ENCODE measurements at regions not wholly inside any gene's neighbourhood (a gene's known extent, or its start where the extent isn't known, plus 50 kb on each side); places are given as distances from the start of the nearest gene placed in this dataset.

GRCh38 chr6:151701911-151702562 is 105.4 kb upstream of the ESR1 start:
- DNase-seq = no peak

GRCh38 chr6:151702851-151703658 is 104.4 kb upstream of the ESR1 start:
- peak in 1 of 3 donors; percentile 18 for DNase-seq

DNA sequence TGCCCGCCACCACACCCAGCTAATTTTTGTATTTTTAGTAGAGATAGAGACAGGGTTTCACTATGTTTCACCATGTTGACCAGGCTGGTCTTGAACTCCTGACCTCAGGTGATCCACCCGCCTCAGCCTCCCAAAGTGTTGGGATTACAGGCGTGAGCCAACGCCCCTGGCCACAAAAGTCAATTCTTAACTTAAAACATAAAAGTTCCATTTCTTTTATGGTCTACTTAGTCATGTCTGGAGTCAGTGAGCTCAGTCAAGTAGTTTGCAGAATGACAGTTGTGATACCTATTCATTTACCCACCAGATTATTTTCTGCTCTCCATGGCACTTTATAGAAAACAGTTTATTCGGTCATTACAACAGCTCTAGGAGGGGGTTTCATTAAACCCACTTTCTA is 103.1 kb upstream of the ESR1 start:
- no peak for DNase-seq

DNA sequence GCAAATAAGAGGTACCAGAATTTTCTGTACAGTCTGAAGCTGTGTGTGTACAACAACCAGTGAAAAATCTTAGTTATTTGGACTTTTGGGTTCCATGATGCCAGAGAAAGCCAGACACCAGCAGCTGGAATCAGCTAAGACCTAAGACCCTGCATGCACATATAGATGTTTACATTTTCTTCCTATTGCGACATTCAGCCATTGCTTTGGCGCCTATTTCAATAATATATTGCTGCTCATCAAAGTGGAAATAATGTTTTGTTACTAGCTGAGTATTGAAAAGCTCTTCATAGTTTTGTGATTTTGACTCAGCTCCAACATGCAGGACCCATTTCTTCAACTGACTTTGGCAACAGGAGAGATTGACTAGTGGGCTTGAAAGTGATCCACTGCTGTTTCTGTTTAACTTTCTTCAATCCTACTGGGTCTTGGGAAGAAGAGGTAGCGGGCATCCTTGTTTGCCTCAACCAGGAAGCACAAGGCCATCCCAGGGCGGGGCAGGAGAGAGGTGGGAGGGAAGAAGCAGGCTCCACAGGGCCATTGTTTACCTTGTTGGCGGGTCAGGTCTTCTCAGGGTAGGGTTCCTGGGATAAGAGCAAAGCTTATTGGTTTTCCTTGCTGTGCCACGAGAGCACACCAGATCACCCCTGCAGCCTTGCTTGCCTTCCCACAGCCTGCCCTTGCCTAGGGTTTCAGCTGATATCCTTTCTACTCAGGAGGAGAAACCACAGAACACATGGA is 101.3 kb upstream of the ESR1 start:
- DNase-seq = no peak

DNA sequence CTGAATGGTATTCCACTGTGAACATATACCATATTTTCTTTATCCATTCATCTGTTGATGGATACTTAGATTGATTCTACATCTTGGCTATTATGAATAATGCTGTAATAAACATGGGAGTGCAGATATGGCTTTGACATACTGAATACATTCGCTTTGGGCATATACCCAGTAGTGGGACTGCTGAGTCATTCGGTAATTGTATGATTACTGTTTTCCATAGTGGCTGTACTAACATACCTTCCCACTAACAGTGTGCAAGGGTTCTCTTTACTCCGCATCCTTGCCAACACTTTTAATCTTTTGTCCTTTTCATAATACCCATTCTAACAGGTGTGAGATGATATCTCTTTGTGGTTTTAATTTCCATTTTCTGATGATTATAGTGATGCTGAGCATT is 98.2 kb upstream of the ESR1 start:
- no peak for DNase-seq

DNA sequence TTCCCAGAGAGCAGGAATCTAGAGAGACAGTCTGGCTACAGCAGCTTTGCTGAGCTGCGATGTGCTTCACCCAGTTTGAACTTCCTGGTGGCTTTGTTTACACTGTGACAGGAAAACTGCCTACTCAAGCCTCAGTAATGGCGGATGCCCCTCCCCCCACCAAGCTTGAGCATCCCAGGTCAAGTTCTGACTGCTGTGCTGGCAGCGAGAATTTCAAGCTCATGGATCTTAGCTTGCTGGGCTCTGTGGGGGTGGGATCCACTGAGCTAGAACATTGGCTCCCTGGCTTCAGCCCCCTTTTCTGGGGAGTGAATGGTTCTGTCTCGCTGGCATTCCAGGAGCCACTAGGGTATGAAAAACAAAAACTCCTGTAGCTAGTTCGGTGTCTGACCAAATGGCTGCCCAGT is 91.0 kb upstream of the ESR1 start:
- no peak for DNase-seq

DNA sequence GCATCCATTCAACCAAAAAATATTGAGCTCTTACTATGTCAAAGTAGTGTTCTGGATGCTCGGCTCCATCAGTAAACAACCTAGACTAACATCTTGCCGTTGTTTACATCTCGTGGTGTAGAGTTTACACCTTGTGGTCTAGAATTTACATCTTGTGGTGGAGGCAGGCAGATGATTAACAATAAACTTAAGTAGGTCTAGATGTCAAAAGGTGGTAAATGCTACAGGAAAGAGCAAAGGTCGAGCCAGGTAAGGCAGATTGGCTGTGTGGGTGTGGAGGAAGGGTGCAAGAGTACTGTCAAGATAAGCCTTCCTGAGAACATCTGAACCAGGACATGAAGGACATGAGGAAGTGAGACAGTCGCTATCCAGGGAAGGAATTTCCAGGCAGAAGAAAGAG is 88.4 kb upstream of the ESR1 start:
- no peak for DNase-seq

GRCh38 chr6:151721146-151721545 is 86.3 kb upstream of the ESR1 start:
- peak in 1 of 3 donors; percentile 14 for DNase-seq

DNA sequence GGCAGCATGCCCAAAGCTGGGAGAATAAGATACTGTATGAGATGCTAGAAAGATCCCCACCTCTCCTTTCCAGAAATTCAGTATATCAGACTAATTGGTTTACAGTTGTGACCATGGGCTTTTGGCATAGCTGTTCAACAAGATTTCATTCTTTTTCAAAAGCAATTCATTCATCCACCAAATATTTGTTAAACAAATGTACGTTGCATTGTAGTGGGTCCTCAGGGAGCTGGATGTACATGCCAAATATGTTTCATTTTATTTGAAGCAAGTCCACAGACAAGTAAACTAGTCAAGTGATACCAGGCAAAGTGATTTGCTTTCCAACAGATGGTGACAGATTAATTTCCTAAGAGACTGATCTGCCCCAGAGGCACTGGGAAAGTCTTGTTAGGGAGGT is 85.8 kb upstream of the ESR1 start:
- peak in 1 of 3 donors; percentile 30 for DNase-seq

DNA sequence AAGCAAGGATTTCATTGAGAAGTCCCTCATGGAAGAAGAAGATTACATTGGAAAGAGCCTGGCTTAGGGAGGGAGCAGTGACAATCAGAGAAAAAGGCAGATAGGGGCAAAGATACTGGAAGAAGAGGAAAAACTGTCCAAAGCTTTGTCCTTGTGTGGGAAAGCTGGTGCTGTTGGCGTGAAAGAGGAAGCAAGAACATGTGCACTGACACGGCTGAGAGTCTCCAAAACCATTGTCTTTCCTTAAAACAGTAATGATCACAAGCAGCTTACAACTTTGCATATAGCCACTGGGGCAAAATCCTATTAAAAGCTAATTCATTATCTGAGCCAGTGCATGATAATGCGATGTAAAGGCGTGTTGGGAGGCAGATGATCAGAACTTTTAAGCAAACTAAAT is 85.1 kb upstream of the ESR1 start:
- DNase-seq = no peak

- no peak for DNase-seq
Observed at GRCh38 chr6:151723152-151723551, 84.3 kb upstream of the ESR1 start.

DNA sequence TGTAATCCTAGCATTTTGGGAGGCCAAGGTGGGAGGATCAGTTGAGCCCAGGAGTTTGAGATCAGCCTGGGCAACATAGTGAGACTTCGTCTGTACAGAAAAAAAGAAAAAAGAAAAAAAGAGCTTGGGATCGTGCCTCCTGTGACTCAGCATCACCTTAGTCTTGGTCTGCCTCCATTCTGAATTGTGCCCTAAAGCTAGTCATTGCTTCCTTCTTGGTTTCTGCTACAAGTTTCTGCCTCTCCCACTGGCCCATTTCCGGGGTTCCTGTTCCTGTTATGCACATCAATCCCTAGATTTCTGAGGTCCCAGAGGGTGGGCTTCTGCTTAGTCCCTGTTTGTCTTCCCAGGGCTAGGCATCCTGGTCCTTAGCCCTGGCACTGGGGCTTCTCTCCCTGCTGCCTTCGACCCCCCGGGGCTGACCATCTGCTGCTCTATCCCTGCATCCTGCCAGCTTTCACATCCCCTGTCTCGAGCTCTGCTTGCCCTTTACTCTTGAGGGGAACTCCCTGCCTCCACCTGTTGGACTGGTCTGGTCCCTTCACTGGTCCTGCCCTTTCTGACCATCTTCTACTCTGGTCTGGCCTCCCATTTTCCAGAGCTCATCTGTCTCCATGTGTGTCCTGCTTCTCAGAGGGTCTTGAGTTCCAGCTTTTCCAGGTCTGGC is 77.5 kb upstream of the ESR1 start:
- no peak for DNase-seq

DNA sequence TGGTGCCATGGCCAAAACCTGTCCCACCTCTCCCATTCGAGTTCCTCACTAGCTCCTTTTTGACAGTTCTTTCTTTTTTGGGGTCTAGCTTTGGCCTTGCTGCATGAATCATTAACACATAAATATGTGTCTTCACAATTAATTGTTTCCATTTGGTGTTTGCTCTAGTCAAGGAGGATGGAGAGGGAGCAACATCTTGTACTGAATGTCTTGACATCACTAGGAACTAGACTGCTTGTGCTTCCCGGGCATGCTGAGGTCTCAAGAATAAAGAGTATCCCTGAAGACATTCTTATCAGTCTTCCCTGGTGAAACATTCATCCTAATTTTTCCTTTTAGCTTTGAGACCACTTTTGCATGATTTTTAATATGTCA is 77.0 kb upstream of the ESR1 start:
- DNase-seq = no peak

GRCh38 chr6:151731313-151731712 is 76.2 kb upstream of the ESR1 start:
- DNase-seq = no peak

- DNase-seq = no peak
Observed at GRCh38 chr6:151733680-151734320, 73.7 kb upstream of the ESR1 start.

- no peak for DNase-seq
Observed at GRCh38 chr6:151738267-151738666, 69.2 kb upstream of the ESR1 start.

- DNase-seq = no peak
Observed at GRCh38 chr6:151738960-151739359, 68.5 kb upstream of the ESR1 start.

- DNase-seq = no peak
Observed at GRCh38 chr6:151740820-151741219, 66.7 kb upstream of the ESR1 start.

GRCh38 chr6:151747896-151748295 is 59.6 kb upstream of the ESR1 start:
- DNase-seq = peak in 2 of 3 donors; percentile 9 to 36

DNA sequence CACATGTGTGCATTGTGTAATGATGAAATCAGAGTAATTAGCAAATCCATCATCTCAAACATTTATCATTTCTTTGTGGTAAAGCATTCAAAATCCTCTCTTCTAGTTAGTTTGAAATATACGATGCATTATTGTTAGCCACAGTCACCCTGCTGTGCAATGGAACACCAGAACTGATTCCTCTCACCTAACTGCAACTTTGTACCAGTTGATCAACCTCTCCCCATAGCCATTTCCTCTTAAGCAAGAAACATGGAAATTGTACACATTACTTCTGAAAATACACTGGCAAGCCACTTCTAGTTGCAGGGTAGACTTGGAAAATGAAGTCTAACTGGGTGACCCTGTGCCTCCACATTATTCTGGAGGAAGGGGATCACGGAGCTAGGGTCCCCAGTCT is 58.1 kb upstream of the ESR1 start:
- no peak for DNase-seq

- no peak for DNase-seq
Observed at GRCh38 chr6:151753581-151753980, 53.9 kb upstream of the ESR1 start.

- no peak for DNase-seq
Observed at GRCh38 chr6:151757506-151757955, 50.0 kb upstream of the ESR1 start.
